AG04450 (cell line): ENCODE measurements at regions not wholly inside any gene's neighbourhood (a gene's known extent, or its start where the extent isn't known, plus 50 kb on each side); places are given as distances from the start of the nearest gene placed in this dataset.

Experiments
- CTCF ChIA-PET: fragments of 300-600, 350-600 bp; formaldehyde crosslinking; extraction: SDS; loops from one replicate; lab custom pipeline; 2022; ENCODE audit warnings: antibody characterized with exemption, inconsistent platforms; lab: Charles Lee
- POLR2A ChIA-PET: fragments of 350-600 bp; formaldehyde crosslinking; extraction: SDS; loops from one replicate; lab custom pipeline; 2021; ENCODE audit warnings: antibody characterized with exemption, inconsistent platforms; lab: Yijun Ruan, JAX
- DNase-seq: peaks from one replicate; pipeline ENCODE4 v3.0.0-alpha.2; 2011; ENCODE audit warnings: low read depth, low spot score
- H3K27ac ChIP-seq: one replicate; pipeline ENCODE4 v1.5.1; 2012; ENCODE audit warnings: low read depth, low read length, control low read depth
- H3K27me3 ChIP-seq: one replicate; pipeline ENCODE4 v1.6.0; 2012; ENCODE audit warnings: low read length; ENCODE audit not compliant: control insufficient read depth, insufficient read depth
- H3K4me3 ChIP-seq: 2 replicates; pipeline ENCODE4 v1.5.1; 2011; ENCODE audit warnings: mild to moderate bottlenecking, low read depth, low read length, control low read depth
- H3K9me3 ChIP-seq: 2 replicates; pipeline ENCODE4 v1.5.1; 2012; ENCODE audit warnings: low read length; ENCODE audit not compliant: control insufficient read depth, insufficient read depth
- CTCF ChIP-seq: IDR thresholded peaks from 2 replicates; pipeline ENCODE4 v1.5.1; 2011; ENCODE audit warnings: low read depth, low read length, control low read depth, inconsistent platforms

GRCh38 chr5:117562647-117563046 lies 988.0 kb upstream of the SEMA6A start:
- Histone ChIP-seq H3K27me3 (no peaks in the 10 kb centered on the region), H3K27ac (no peak overlapping the region), H3K4me3 (no peak overlapping the region), H3K9me3 (peaks cover 7% of the 10 kb centered on the region)
- ChIA-PET POLR2A (no interaction called here), CTCF (no interaction called here)
- no peak for TF ChIP-seq CTCF
- DNase-seq, result no peak

GRCh38 chr5:117561531-117561930 lies 986.9 kb upstream of the SEMA6A start:
- Histone ChIP-seq H3K27ac (no peak overlapping the region), H3K9me3 (peaks cover 7% of the 10 kb centered on the region), H3K4me3 (no peak overlapping the region), H3K27me3 (no peaks in the 10 kb centered on the region)
- no peak for TF ChIP-seq CTCF
- no peak for DNase-seq
- ChIA-PET CTCF (no interaction called here), POLR2A (no interaction called here)

GRCh38 chr5:117559005-117559844 lies 984.6 kb upstream of the SEMA6A start:
- POLR2A ChIA-PET, result no interaction called here

GRCh38 chr5:117551236-117551635 lies 976.6 kb upstream of the SEMA6A start:
- no peak for TF ChIP-seq CTCF
- Histone ChIP-seq H3K4me3 (no peak overlapping the region), H3K9me3 (no peaks in the 10 kb centered on the region; the same call in 1 of the 2 replicates), H3K27me3 (no peaks in the 10 kb centered on the region), H3K27ac (no peak overlapping the region)
- no peak for DNase-seq
- POLR2A ChIA-PET, result no interaction called here
- CTCF ChIA-PET, result no interaction called here

More at GRCh38 chr5:117559005-117559844, 984.6 kb upstream of the SEMA6A start:
- CTCF ChIA-PET, result no interaction called here
- Histone ChIP-seq H3K27me3 (no peaks in the 10 kb centered on the region), H3K9me3 (no peaks in the 10 kb centered on the region), H3K27ac (no peak overlapping the region), H3K4me3 (no peak overlapping the region)
- DNase-seq, result no peak
- no peak for TF ChIP-seq CTCF

- POLR2A ChIA-PET, result no interaction called here
- no peaks in the 10 kb centered on the region for H3K27me3 ChIP-seq
- no peaks in the 10 kb centered on the region; the same call in 1 of the 2 replicates for H3K9me3 ChIP-seq
- CTCF ChIA-PET, result no interaction called here
- H3K27ac ChIP-seq, result no peak overlapping the region
- no peak overlapping the region for H3K4me3 ChIP-seq
- no peak for TF ChIP-seq CTCF
- no peak for DNase-seq
Observed at GRCh38 chr5:117547192-117547591, 972.6 kb upstream of the SEMA6A start.
